ENCODE measurements at regions not wholly inside any gene's neighbourhood (a gene's known extent, or its start where the extent isn't known, plus 50 kb on each side); places are given as distances from the start of the nearest gene placed in this dataset.

DNA sequence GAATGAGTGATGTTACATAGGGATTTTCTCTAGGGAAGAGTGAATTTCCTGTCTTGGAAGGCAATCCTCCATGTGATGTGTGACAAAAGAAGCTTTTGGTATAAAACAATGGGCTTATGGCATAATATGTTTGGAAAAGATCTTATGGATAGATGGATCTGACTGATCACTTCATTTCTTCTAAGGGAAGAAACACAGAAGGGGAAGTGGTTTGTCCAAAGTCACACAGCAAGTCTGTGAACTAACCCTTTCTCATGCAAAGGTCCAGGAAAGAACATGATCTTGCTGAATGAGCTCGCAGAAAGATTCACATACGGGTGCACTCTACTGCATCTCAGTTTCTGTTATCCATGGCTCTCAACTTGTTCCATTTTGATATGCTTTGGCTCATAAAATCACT is 575.9 kb upstream of the JAG1 start:
- no peak overlapping the region for H3K27ac ChIP-seq
- TF ChIP-seq POLR2A (IDR thresholded peaks at IDR 0.05) (no peak), POLR2AphosphoS5 (IDR thresholded peaks at IDR 0.05) (no peak)
- peaks cover 0 to 8% (median 0%) of the 10 kb centered on the region in 3 donors for H3K9me3 ChIP-seq
- peaks cover 0 to 5% (median 0%) of the 10 kb centered on the region in 3 donors for H3K4me1 ChIP-seq
- 68 to 73% methylated on average over 2 of the region's 2 CpGs for WGBS, 2 donors (ENCODE audit: low coverage in 1 of 2)
- H3K27me3 ChIP-seq: peaks cover 6% of the 10 kb centered on the region
- H3K4me3 ChIP-seq: no peak overlapping the region
- no peak for ATAC-seq
- H3K36me3 ChIP-seq: no peaks in the 10 kb centered on the region

- no peak for TF ChIP-seq EP300 (IDR thresholded peaks at IDR 0.05)
- TF ChIP-seq POLR2AphosphoS5 (IDR thresholded peaks at IDR 0.05): no peak
- TF ChIP-seq, protein P1, sequence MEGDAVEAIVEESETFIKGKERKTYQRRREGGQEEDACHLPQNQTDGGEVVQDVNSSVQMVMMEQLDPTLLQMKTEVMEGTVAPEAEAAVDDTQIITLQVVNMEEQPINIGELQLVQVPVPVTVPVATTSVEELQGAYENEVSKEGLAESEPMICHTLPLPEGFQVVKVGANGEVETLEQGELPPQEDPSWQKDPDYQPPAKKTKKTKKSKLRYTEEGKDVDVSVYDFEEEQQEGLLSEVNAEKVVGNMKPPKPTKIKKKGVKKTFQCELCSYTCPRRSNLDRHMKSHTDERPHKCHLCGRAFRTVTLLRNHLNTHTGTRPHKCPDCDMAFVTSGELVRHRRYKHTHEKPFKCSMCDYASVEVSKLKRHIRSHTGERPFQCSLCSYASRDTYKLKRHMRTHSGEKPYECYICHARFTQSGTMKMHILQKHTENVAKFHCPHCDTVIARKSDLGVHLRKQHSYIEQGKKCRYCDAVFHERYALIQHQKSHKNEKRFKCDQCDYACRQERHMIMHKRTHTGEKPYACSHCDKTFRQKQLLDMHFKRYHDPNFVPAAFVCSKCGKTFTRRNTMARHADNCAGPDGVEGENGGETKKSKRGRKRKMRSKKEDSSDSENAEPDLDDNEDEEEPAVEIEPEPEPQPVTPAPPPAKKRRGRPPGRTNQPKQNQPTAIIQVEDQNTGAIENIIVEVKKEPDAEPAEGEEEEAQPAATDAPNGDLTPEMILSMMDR (IDR thresholded peaks at IDR 0.05): no peak
- no peak for TF ChIP-seq POLR2A (IDR thresholded peaks at IDR 0.05)
- peaks cover 0 to 5% (median 0%) of the 10 kb centered on the region in 3 donors for H3K4me1 ChIP-seq
- WGBS, 2 donors (ENCODE audit: low coverage in 1 of 2): 88 to 100% methylated on average over 1 of the region's 1 CpG
These were observed 578.6 kb upstream of the JAG1 start for GRCh38 chr20:11252447-11252846.

GRCh38 chr20:11255455-11255854 is 581.7 kb upstream of the JAG1 start:
- Histone ChIP-seq H3K27ac (no peak overlapping the region), H3K36me3 (no peaks in the 10 kb centered on the region), H3K27me3 (no peaks in the 10 kb centered on the region), H3K9me3 (peaks cover 0 to 20% (median 0%) of the 10 kb centered on the region in 3 donors), H3K4me1 (no peaks in the 10 kb centered on the region), H3K4me3 (no peak overlapping the region)
- 92 to 100% methylated on average over 1 of the region's 1 CpG for WGBS, 2 donors (ENCODE audit: low coverage in 1 of 2)
- TF ChIP-seq POLR2AphosphoS5 (IDR thresholded peaks at IDR 0.05): no peak
- no peak for TF ChIP-seq POLR2A (IDR thresholded peaks at IDR 0.05)
- TF ChIP-seq, protein P1 (IDR thresholded peaks at IDR 0.05): no peak
- no peak for TF ChIP-seq EP300 (IDR thresholded peaks at IDR 0.05)
- no peak for ATAC-seq

More at GRCh38 chr20:11252447-11252846, 578.6 kb upstream of the JAG1 start:
- peaks cover 0 to 17% (median 0%) of the 10 kb centered on the region in 3 donors for H3K9me3 ChIP-seq
- ATAC-seq: no peak
- no peak overlapping the region for H3K4me3 ChIP-seq
- peaks cover 6% of the 10 kb centered on the region for H3K27me3 ChIP-seq
- H3K36me3 ChIP-seq: no peaks in the 10 kb centered on the region
- H3K27ac ChIP-seq: no peak overlapping the region

DNA sequence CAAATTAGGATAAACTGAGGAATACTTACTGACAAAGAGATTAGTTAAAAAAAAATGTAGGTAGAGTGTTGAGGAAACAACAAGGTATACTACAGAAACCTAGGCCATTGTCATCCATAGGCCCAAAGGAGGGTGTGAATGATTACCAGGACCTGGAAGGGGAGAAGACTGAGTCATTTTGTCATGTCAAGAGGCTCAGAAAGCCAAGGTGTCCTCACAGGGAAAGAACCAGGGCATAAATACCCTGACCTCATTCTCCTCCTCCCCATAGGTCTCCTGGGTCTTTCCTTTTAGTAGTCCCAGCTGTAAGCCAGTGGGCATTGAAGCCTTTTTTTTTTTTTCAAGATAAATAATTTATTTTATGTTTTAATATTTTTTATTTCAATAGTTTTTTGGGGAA is 582.1 kb upstream of the JAG1 start:
- Histone ChIP-seq H3K4me1 (no peaks in the 10 kb centered on the region), H3K9me3 (peaks cover 0 to 20% (median 0%) of the 10 kb centered on the region in 3 donors), H3K27me3 (no peaks in the 10 kb centered on the region), H3K36me3 (no peaks in the 10 kb centered on the region), H3K27ac (no peak overlapping the region), H3K4me3 (no peak overlapping the region)
- TF ChIP-seq EP300 (IDR thresholded peaks at IDR 0.05) (no peak), POLR2AphosphoS5 (IDR thresholded peaks at IDR 0.05) (no peak), POLR2A (IDR thresholded peaks at IDR 0.05) (no peak)
- TF ChIP-seq, protein P1 (IDR thresholded peaks at IDR 0.05): no peak
- no peak for ATAC-seq

DNA sequence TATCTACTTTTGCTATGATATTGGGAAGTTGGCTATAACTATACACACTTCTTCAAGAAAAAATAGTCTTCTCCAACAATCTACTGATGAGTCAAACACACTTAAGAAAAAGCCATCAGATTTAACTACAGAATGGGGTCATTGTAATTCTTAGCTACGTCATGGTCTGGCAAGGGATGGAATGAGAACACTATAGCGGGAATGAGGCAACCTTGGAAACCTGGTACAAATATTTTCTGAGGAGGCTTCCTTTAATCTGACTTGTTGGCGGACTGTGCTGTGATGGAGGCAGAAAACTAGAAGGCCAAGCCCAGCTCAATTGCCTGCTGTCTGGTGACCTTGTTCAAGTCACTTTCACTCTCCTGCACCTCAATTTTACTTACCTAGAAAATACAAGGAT is 586.8 kb upstream of the JAG1 start:
- Histone ChIP-seq H3K36me3 (no peaks in the 10 kb centered on the region), H3K4me3 (no peak overlapping the region), H3K4me1 (no peaks in the 10 kb centered on the region), H3K9me3 (peaks cover 0 to 4% (median 0%) of the 10 kb centered on the region in 3 donors), H3K27ac (no peak overlapping the region), H3K27me3 (no peaks in the 10 kb centered on the region)
- TF ChIP-seq POLR2AphosphoS5 (IDR thresholded peaks at IDR 0.05) (no peak), EP300 (IDR thresholded peaks at IDR 0.05) (no peak), POLR2A (IDR thresholded peaks at IDR 0.05) (no peak)
- TF ChIP-seq, protein P1 (IDR thresholded peaks at IDR 0.05): no peak
- ATAC-seq: no peak
- 74 to 95% methylated on average over 3 of the region's 3 CpGs for WGBS, 2 donors (ENCODE audit: low coverage in 1 of 2)
